Stimulated activated CD8-positive, alpha-beta memory T cell treated with anti-CD3 and anti-CD28 coated beads, Interleukin-7, amount 100 ng/mL, for 4 hours (primary cell): ENCODE measurements at regions not wholly inside any gene's neighbourhood (a gene's known extent, or its start where the extent isn't known, plus 50 kb on each side); places are given as distances from the start of the nearest gene placed in this dataset.

ENCODE experiments used
- DNase-seq, 2 donors: peaks; one replicate each; pipeline ENCODE4 v3.0.0-alpha.2; 2020; ENCODE audit warnings: low read depth in 2 of 2

DNA sequence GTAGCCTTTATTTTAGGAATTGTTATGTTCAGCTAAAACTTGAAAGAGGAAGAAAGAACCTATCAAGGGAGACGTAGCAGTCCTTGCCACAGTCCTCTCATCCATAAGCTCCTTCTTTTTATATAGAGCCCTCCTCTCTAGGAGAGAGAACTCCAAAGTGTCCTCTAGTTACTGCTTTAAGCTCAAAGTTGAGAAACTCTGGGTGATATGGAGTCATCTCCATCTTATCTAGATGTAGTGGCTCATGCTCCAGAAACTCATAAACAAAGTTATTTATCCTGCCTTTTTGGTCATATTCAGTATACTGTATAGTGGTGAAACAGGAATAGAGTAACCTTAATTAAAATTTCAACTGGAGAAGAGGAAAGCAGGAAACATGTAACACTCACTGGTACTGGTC, 90.4 kb upstream of the ATF7IP start:
- DNase-seq = no peak

DNA sequence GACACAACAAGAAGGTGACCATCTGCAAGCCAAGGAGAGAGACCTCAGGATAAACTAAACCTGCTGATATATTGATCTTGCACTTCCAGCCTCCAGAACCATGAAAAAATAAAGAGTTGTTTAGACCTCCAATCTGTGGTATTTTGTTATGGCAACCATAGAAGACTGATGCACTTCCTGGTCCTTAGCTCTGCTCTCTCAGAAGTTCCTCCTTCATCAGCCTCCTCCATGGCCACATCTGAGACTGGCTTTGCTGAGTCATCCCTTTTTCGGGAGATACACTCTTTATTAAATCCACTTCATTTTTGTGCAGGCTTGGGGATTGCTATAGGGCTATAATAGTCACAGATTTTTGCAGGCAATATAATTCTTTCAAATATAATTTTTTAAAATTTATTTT, 89.6 kb upstream of the ATF7IP start:
- DNase-seq = no peak

DNA sequence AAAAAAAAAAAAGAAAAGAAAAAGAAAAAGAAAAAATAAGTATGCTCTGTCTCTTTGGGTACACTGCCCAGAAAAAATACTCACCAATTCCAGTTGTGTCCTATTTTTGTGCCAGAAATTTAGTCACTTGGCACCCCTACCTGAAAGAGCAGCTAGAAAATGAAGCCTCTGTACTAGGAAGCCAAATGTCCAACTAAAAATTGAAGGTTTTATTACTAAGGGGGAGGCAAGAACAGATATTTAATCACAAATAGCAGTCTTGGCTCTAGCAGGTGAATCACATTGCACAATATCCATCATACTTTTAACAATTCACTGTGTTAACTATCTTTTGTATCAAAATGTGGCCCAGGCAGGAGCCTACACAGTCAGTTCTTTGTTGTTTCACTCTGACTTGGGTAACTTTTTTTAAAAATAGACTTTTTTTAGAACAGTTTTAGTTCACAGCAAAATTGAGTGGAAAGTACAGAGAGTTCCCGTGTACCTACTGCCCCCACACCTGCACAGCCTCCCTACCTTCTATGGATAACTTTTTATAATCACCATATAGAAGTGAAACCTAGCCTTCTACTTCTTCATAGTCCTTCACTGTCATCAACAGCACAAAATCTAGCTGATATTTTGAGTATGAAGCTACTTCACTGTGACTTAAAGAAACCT, 87.1 kb upstream of the ATF7IP start:
- DNase-seq = no peak

DNA sequence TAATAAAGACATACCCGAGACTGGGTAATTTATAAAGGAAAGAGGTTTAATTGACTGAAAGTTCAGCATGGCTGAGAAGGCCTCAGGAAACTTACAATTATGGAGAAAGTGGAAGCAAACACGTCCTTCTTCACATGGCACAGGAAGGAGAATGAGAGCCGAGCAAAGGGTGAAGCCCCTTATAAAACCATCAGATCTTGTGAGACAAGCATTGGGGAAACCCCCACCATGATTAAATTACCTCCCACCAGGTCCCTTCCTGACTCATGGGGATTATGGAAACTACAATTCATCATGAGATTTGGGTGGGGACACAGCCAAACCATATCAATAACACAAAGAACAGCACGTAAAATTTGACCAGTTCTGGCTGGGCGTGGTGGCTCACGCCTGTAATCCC, 85.6 kb upstream of the ATF7IP start:
- no peak for DNase-seq

DNA sequence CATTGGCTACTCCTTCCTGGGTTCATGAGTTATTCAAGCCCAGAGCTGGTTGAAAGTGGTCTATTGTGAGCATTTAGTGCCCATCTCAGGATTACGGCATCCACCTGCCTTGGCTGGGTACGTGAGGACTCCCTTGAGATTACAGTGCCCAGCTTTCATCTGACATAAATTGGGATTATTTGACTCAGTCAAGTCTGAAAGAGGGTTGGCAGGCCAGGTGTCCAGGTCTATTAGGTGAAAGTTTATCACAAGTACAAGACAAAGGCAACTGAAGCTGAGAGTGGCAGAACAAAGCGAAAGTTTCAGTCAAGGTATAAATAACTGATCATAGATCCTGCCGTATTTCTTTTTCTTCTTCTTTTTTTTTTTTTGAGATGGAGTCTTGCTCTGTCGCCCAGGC, 84.6 kb upstream of the ATF7IP start:
- no peak for DNase-seq

DNA sequence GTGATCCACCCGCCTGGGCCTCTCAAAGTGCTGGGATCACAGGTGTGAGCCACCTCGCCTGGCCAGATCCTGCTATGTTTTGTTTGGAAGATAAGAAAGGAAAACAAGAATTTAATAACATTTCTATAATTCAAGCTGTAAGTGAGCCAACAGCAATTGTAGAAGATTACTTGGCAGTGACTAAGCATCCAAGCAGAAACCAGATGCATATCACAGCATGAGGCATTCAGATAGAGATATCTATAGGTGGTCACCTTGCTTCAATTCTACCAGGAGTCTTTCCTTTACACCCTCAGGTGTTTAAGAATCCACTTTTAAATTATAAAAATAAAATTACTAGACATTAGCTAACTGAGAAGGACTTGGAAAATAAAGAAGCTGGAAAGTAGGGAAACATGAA, 83.9 kb upstream of the ATF7IP start:
- no peak for DNase-seq

DNA sequence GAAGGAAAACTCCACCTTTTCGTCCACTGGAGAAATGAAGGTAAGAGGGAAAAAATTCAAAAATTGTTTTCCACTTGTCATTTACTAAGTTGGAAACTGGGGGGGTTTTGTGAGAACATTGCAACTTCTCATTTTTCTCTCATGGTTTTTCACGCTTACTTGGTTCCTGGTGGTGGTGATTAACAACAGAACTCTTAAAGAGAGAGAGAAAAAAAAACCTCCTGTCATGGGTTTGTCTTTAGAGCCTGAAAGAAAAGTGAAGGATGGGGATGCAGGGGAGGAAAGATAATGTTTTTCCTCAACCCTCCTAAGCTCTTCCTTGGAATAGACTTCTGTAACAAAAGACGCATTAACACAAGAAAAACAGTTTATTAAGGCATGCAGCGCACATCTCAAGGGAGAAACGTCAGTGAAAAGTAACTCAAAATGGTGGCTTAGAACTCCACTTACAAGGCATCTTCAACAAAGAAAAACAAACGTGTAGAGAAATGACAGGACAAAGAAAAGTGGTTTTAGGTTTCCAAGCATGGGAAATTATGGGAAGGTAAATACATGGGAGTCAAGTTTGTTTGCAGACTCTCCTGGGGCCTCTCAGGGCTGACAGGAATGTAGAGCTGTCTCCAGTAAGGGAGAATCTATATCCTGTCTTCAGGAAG, 81.9 kb upstream of the ATF7IP start:
- no peak for DNase-seq

DNA sequence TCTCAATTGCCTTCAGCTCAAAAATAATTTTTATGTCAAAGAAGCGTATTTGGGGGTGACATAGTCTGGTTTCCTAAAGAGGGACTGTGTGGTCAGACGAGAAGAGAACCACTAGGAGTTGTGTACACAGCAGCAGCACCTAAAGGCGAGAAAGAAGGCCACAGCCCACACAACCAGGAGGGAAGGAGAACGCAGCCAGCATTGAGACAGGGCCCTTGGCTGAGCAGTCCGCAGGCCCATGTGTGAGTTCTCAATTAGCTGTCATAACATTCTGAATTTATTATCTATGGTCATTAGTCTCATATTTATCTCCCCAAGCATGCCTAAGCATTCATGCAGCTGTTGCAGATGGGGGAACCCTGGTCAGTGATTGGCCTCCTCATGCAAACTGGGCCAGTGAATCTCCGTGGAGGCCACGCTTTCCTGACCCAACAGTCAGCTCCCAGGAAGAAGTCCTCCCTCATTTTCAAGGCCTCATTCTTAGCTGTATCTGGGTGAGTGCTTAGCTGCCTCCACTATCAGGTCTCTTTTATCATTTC, 81.2 kb upstream of the ATF7IP start:
- no peak for DNase-seq

DNA sequence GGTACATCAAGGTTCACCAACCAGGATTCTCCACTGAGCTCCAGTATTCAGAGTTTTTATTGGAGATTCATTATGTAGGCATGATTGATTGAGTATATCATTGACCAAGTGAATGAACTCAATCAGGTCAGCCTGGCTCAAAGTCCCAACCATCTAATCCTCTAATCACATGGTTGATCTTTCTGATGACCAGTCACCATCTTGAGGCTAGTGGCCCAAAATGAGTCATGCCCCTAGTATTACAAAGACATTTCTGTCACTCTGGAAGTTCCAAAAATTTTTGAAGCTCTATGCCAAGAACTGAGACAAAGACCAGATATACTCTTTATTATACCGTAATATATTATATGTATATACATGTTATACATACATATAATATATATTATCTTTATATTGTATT, 75.9 kb upstream of the ATF7IP start:
- no peak for DNase-seq

DNA sequence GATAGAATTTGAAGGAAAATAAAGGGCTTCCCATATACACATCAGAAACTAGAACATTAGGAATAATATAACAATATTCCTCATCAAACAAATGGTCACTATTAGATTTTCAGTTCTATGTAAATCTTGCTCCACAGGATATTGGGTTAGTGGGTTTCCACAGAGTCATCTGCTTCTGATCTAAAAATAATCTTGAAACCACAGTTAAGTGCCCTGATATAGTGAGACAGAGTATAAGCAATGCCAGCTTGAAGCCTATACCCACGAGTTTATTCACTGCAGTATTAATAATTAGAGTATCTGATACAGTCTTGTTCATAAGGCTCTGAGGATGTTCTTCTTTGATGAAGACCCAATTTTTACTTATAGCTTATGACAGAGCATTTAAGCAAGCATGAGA, 74.5 kb upstream of the ATF7IP start:
- DNase-seq = no peak

DNA sequence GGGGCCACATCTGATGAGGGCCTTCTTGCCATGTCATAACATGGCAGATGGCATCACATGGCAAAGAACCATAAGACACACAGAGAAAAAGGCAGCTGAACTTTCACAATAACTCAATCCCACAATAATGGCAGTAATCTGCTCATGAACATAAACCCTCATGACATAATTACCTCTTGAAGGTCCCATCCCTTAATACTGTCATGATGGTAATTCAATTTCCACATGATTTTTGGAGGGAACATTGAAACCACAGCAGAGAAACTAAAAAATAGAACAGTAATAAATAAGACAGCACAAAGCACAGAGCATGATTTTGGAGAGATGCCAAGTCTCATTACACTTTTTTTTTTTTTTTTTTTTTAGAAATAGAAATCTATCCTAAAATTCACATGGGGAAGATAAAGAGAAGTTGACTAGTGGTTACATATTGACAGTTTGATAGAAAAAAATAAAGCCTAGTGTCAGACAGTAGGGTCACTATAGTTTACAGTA, 61.8 kb upstream of the ATF7IP start:
- no peak for DNase-seq

DNA sequence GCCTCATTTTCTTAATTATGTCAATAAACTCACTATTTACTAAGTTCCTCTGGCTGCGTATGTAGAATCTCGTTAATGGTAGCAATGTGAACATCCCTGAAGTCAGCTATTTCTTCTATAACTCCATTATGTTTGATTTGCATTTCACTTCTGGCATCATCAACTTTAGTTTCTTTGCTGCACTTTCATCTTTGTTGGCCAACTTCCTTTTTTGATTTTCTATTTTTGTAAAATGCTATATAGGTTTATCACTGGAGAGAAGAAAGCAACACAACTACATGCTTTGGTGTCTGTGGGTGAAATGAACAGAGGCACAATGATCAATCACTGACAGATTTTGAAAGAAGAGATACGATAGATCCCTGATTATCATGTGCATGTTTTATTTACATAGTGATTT, 58.5 kb upstream of the ATF7IP start:
- DNase-seq = no peak

DNA sequence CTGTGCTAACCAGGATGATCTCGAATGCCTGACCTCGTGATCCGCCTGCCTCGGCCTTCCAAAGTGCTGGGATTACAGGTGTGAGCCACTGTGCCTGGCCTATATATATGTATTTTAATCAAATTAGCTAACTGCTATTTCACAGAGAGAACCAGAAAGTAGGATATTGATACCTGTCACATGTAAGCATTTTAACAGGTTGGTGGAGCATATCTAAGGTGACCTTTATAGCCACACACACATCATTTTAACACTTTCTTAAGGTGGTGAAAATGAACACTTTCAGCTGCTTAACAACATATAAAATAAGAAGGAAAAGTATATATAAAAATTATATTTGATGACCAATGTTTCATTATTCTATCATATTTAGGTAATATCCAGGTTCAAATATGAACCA, 57.0 kb upstream of the ATF7IP start:
- no peak for DNase-seq

DNA sequence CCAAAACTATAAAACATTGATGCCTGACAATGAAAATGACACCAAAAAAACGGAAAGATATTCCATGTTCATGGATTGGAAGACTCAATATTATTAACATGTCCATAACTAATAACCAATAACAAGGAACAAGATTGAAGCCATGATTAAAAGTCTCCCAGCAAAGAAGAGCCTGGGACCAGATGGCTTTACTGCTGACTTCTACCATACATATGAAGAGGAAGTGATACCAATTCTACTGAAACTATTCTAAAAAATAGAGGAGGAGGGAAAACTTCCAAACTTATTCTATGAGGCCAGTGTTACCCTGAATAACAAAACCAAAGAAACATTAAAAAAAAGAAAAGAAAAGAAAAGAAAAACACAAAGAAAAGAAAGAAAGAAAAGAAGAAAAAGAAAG, 54.6 kb upstream of the ATF7IP start:
- DNase-seq = no peak

DNA sequence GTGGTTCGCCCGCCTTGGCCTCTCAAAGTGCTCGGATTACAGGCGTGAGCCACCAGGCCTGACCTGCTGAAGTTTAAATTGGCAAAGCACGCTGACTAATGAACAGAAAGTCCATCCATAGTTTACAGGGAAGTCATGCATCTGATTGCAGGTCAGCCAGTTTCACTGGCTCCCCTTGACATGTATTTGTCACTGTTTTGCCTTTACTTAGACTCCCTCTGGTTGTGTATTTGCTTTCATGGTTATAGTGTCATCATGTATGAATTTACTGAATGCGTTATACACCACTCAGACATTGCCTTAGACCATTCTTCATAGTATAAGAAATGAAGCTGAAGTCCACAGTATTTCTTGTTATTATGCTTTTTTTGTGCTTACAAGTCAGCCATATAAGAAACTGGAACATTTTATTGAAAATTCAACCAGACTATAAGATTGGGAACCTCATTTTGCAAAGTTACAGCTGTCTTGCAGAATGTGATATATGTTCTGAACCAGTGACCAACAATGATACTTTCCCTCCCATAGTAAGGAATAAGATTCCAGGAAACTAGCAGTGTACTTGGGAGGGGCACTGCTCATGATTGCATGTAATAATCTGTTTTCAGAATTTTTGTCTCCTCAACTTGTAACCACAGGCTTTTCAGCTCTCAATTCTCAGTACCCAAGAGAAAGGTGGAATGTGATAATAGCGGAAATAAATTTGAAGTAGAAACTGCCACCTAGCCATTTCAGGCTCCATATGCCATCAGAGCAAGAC, 51.9 kb upstream of the ATF7IP start:
- no peak for DNase-seq

DNA sequence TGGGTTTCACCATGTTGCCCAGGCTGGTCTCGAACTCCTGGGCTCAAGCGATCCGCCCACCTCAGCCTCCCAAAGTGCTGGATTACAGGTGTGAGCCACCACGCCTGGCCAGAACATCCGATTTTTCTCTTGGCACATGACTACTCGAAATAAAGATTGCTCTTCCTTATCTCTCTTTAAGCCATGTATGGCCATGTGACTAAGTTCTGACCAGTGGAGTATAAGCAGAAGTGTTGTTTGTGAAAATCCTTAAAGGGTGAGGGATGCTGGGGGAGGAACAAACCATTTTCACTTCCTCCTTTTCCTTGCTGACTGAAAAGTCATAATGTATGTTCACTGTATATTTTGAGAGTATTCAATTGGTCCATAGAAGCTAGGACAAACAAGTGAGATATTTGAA, 50.7 kb upstream of the ATF7IP start:
- DNase-seq = no peak

DNA sequence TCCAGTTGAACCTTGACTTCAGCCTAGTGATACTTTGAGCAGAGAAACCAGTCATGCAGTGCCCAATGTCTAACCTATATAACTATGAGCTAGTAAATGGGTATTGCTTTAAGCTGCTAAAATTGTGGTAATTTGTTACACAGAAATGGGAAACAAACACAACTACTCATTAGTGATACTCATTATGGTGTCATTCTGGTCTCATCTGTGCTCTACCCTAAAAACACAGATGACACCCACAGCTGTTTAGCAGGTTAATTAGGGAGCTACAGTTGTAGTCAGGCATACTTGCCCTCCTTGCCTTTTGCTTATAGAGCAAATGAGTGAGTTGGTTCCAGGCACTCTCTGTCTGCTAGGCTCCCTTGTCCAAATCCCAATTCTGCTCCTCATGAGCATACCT, 50.0 kb upstream of the ATF7IP start:
- DNase-seq = no peak
